ENCODE measurements at regions not wholly inside any gene's neighbourhood (a gene's known extent, or its start where the extent isn't known, plus 50 kb on each side); places are given as distances from the start of the nearest gene placed in this dataset.

- H3K4me3 ChIP-seq (ENCODE audit: low read depth, low read length), result no peak overlapping the region
- no peak for DNase-seq (ENCODE audit: low read depth)
- TF ChIP-seq CTCF (IDR thresholded peaks at IDR 0.05; ENCODE audit: insufficient read depth, low read depth, low read length, missing control alignments), result no peak
Measured at GRCh38 chr1:38433084-38433722, 386.6 kb upstream of the POU3F1 start.

- no peak for TF ChIP-seq CTCF (IDR thresholded peaks at IDR 0.05; ENCODE audit: insufficient read depth, low read depth, low read length, missing control alignments)
- H3K4me3 ChIP-seq (ENCODE audit: low read depth, low read length), result no peak overlapping the region
- DNase-seq (ENCODE audit: low read depth), result no peak
Measured at GRCh38 chr1:38431535-38432376, 385.2 kb upstream of the POU3F1 start.

- H3K4me3 ChIP-seq (ENCODE audit: low read depth, low read length), result no peak overlapping the region
- no peak for TF ChIP-seq CTCF (IDR thresholded peaks at IDR 0.05; ENCODE audit: insufficient read depth, low read depth, low read length, missing control alignments)
- DNase-seq (ENCODE audit: low read depth), result no peak
Measured at GRCh38 chr1:38430949-38431348, 384.4 kb upstream of the POU3F1 start.

- no peak overlapping the region for H3K4me3 ChIP-seq (ENCODE audit: low read depth, low read length)
- no peak for DNase-seq (ENCODE audit: low read depth)
- no peak for TF ChIP-seq CTCF (IDR thresholded peaks at IDR 0.05; ENCODE audit: insufficient read depth, low read depth, low read length, missing control alignments)
Measured at GRCh38 chr1:38424677-38425076, 378.1 kb upstream of the POU3F1 start.

GRCh38 chr1:38420666-38421065 lies 374.1 kb upstream of the POU3F1 start:
- DNase-seq (ENCODE audit: low read depth), result no peak
- no peak for TF ChIP-seq CTCF (IDR thresholded peaks at IDR 0.05; ENCODE audit: insufficient read depth, low read depth, low read length, missing control alignments)
- H3K4me3 ChIP-seq (ENCODE audit: low read depth, low read length), result no peak overlapping the region

GRCh38 chr1:38418195-38419030 lies 371.8 kb upstream of the POU3F1 start:
- H3K4me3 ChIP-seq (ENCODE audit: low read depth, low read length), result no peak overlapping the region
- no peak for TF ChIP-seq CTCF (IDR thresholded peaks at IDR 0.05; ENCODE audit: insufficient read depth, low read depth, low read length, missing control alignments)
- DNase-seq (ENCODE audit: low read depth), result no peak

All from GM12865 (cell line).